ENCODE measurements at regions not wholly inside any gene's neighbourhood (a gene's known extent, or its start where the extent isn't known, plus 50 kb on each side); places are given as distances from the start of the nearest gene placed in this dataset.

DNA sequence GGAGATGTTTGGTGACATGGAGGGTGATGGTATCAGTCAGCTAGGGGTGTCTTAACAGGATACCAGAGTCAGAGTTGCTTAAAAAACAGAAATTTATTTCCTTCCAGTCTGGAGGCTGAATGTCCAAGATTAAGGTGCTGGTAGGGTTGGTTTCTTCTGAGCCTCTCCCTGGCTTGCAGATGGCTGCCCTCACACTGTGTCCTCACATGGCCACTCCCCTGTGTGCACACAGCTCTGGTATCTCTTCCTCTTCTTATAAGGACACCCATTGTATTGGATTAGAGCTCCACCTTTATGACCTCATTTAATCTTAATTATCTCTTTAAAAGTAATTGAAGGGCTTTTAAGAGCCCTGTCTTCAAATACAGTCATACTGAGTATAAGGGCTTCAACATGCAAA is 431.8 kb upstream of the MMS22L start:
- Histone ChIP-seq H3K4me1 (ENCODE audit: insufficient read depth, low read length, poor library complexity, severe bottlenecking) (no peaks in the 10 kb centered on the region), H3K27me3 (ENCODE audit: insufficient read depth, low read length, poor library complexity, severe bottlenecking) (no peaks in the 10 kb centered on the region), H3K9me2 (replicated peaks; ENCODE audit: low read depth, low read length) (no peaks in the 10 kb centered on the region), H3K4me2 (ENCODE audit: low read depth, low read length, poor library complexity, severe bottlenecking) (no peak overlapping the region), H3K36me3 (ENCODE audit: insufficient read depth, low read length) (no peaks in the 10 kb centered on the region), H3F3A (ENCODE audit: low read depth) (no peaks in the 10 kb centered on the region), H2AFZ (ENCODE audit: low read length) (no peak overlapping the region), H3K9ac (ENCODE audit: low read depth, low read length, poor library complexity, severe bottlenecking) (no peak overlapping the region), H4K20me1 (ENCODE audit: insufficient read depth, low read length, poor library complexity, severe bottlenecking) (no peaks in the 10 kb centered on the region), H3K79me2 (ENCODE audit: insufficient read depth, low read length) (no peaks in the 10 kb centered on the region), H3K9me3 (ENCODE audit: insufficient read depth, low read depth, low read length) (no peaks in the 10 kb centered on the region), H3K4me3 (ENCODE audit: low read length, poor library complexity, severe bottlenecking) (no peak overlapping the region)
- no peak for TF ChIP-seq EZH2phosphoT487 (IDR thresholded peaks at IDR 0.05; ENCODE audit: borderline replicate concordance)
- TF ChIP-seq, protein P1, sequence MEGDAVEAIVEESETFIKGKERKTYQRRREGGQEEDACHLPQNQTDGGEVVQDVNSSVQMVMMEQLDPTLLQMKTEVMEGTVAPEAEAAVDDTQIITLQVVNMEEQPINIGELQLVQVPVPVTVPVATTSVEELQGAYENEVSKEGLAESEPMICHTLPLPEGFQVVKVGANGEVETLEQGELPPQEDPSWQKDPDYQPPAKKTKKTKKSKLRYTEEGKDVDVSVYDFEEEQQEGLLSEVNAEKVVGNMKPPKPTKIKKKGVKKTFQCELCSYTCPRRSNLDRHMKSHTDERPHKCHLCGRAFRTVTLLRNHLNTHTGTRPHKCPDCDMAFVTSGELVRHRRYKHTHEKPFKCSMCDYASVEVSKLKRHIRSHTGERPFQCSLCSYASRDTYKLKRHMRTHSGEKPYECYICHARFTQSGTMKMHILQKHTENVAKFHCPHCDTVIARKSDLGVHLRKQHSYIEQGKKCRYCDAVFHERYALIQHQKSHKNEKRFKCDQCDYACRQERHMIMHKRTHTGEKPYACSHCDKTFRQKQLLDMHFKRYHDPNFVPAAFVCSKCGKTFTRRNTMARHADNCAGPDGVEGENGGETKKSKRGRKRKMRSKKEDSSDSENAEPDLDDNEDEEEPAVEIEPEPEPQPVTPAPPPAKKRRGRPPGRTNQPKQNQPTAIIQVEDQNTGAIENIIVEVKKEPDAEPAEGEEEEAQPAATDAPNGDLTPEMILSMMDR (conservative IDR thresholded peaks at IDR 0.05; ENCODE audit: low read length), result no peak

DNA sequence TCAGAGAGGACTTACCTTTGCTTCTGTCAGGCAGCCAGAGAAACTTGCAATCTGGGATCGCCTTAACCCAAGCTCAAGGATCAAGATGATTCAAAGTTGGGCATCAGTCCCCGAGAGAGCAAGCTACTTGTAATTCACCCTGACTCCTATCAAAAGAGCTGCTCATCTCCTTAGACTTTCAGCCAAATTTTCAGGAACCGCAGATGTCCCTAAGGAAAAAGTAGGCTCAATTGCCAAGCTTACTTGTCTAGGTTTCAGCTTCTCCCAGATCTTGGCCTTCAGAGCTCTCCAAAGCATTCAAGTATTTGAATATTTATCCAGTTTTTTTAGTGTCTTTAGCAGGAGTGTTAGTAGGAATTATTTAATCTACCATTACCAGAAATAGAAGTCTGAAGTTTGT is 434.1 kb upstream of the MMS22L start:
- Histone ChIP-seq H3K36me3 (ENCODE audit: insufficient read depth, low read length) (no peaks in the 10 kb centered on the region), H2AFZ (ENCODE audit: low read length) (no peak overlapping the region), H3K9me2 (replicated peaks; ENCODE audit: low read depth, low read length) (0 out of 2 replicates have a peak, but pooled peaks cover 5% of the 10 kb centered on the region), H3K4me3 (ENCODE audit: low read length, poor library complexity, severe bottlenecking) (no peak overlapping the region), H3K9ac (ENCODE audit: low read depth, low read length, poor library complexity, severe bottlenecking) (no peak overlapping the region), H3K27me3 (ENCODE audit: insufficient read depth, low read length, poor library complexity, severe bottlenecking) (no peaks in the 10 kb centered on the region), H3K4me2 (ENCODE audit: low read depth, low read length, poor library complexity, severe bottlenecking) (no peak overlapping the region), H3K4me1 (ENCODE audit: insufficient read depth, low read length, poor library complexity, severe bottlenecking) (no peaks in the 10 kb centered on the region), H3K9me3 (ENCODE audit: insufficient read depth, low read depth, low read length) (no peaks in the 10 kb centered on the region), H3K79me2 (ENCODE audit: insufficient read depth, low read length) (no peaks in the 10 kb centered on the region), H3F3A (ENCODE audit: low read depth) (no peaks in the 10 kb centered on the region), H4K20me1 (ENCODE audit: insufficient read depth, low read length, poor library complexity, severe bottlenecking) (no peaks in the 10 kb centered on the region)
- no peak for TF ChIP-seq EZH2phosphoT487 (IDR thresholded peaks at IDR 0.05; ENCODE audit: borderline replicate concordance)
- TF ChIP-seq, protein P1 (conservative IDR thresholded peaks at IDR 0.05; ENCODE audit: low read length), result no peak

DNA sequence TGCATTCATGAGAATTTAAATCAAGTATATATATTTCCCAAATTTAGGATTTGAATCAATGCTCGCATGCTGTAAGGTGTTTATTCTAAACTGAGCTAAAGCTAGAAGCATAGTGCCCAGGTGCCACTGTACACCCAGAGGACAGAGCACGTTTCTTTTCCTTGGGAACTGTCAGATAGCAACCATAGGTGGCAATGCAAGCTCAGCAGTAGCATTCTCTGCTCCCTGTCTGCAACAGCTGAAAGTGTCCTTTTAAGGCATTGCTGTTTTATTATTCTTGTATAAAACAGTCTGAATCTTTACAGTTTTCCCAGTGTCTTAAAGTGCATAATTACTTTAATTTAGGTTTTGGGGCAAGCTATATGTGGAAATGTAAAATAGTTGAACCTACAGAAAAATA is 443.4 kb upstream of the MMS22L start:
- no peaks in the 10 kb centered on the region for H3K36me3 ChIP-seq (ENCODE audit: insufficient read depth, low read length)
- H3K27me3 ChIP-seq (ENCODE audit: insufficient read depth, low read length, poor library complexity, severe bottlenecking), result no peaks in the 10 kb centered on the region
- H3K4me3 ChIP-seq (ENCODE audit: low read length, poor library complexity, severe bottlenecking), result no peak overlapping the region
- no peaks in the 10 kb centered on the region for H4K20me1 ChIP-seq (ENCODE audit: insufficient read depth, low read length, poor library complexity, severe bottlenecking)
- no peak overlapping the region for H3K4me2 ChIP-seq (ENCODE audit: low read depth, low read length, poor library complexity, severe bottlenecking)
- no peaks in the 10 kb centered on the region for H3F3A ChIP-seq (ENCODE audit: low read depth)
- H3K79me2 ChIP-seq (ENCODE audit: insufficient read depth, low read length), result no peaks in the 10 kb centered on the region
- H3K9me3 ChIP-seq (ENCODE audit: insufficient read depth, low read depth, low read length), result no peaks in the 10 kb centered on the region
- no peak overlapping the region for H2AFZ ChIP-seq (ENCODE audit: low read length)
- no peaks in the 10 kb centered on the region for H3K4me1 ChIP-seq (ENCODE audit: insufficient read depth, low read length, poor library complexity, severe bottlenecking)
- TF ChIP-seq, protein P1 (conservative IDR thresholded peaks at IDR 0.05; ENCODE audit: low read length), result no peak
- TF ChIP-seq EZH2phosphoT487 (IDR thresholded peaks at IDR 0.05; ENCODE audit: borderline replicate concordance), result no peak
- no peak overlapping the region for H3K9ac ChIP-seq (ENCODE audit: low read depth, low read length, poor library complexity, severe bottlenecking)
- H3K9me2 ChIP-seq (replicated peaks; ENCODE audit: low read depth, low read length), result 0 out of 2 replicates have a peak, but pooled peaks cover 4% of the 10 kb centered on the region
